ENCODE measurements at regions not wholly inside any gene's neighbourhood (a gene's known extent, or its start where the extent isn't known, plus 50 kb on each side); places are given as distances from the start of the nearest gene placed in this dataset.

GRCh38 chr18:53874103-53874502 is 350.4 kb downstream of the MBD2 start:
- TF ChIP-seq, protein P1, sequence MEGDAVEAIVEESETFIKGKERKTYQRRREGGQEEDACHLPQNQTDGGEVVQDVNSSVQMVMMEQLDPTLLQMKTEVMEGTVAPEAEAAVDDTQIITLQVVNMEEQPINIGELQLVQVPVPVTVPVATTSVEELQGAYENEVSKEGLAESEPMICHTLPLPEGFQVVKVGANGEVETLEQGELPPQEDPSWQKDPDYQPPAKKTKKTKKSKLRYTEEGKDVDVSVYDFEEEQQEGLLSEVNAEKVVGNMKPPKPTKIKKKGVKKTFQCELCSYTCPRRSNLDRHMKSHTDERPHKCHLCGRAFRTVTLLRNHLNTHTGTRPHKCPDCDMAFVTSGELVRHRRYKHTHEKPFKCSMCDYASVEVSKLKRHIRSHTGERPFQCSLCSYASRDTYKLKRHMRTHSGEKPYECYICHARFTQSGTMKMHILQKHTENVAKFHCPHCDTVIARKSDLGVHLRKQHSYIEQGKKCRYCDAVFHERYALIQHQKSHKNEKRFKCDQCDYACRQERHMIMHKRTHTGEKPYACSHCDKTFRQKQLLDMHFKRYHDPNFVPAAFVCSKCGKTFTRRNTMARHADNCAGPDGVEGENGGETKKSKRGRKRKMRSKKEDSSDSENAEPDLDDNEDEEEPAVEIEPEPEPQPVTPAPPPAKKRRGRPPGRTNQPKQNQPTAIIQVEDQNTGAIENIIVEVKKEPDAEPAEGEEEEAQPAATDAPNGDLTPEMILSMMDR (IDR thresholded peaks at IDR 0.05): no peak
- intact Hi-C loops (cut with DNase I): no loop called here
- no peak for DNase-seq (ENCODE audit: low spot score in 2 of 2)
- no peaks in the 10 kb centered on the region for H3K4me1 ChIP-seq
- H3K27me3 ChIP-seq: no peaks in the 10 kb centered on the region
- H3K27ac ChIP-seq: no peak overlapping the region
- no peaks in the 10 kb centered on the region for H3K36me3 ChIP-seq
- no peak overlapping the region for H3K4me3 ChIP-seq
- H3K9me3 ChIP-seq: no peaks in the 10 kb centered on the region

DNA sequence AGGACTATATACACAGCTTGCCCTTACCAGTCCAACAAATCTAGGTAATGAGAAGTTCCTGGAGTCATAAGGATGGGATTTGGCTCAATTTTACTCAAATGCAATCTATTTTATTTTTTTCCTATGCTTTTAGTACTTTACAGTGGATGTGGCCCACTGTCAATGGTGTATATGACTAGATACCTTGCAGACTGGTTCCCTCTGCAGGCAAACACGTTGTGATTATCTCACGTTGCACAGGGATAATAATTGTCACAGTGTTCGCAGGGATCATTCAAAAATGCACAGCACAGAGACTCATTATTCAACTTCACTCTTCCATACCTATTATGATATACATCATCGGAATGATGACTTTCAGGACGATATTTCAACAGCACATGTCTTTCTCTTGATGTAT is 359.7 kb downstream of the MBD2 start:
- Histone ChIP-seq H3K4me1 (no peaks in the 10 kb centered on the region), H3K27me3 (no peaks in the 10 kb centered on the region), H3K4me3 (no peak overlapping the region), H3K27ac (no peak overlapping the region), H3K36me3 (no peaks in the 10 kb centered on the region), H3K9me3 (no peaks in the 10 kb centered on the region)
- TF ChIP-seq, protein P1 (IDR thresholded peaks at IDR 0.05): no peak
- no peak for DNase-seq (ENCODE audit: low spot score in 2 of 2)
- intact Hi-C loops (cut with DNase I): no loop called here

DNA sequence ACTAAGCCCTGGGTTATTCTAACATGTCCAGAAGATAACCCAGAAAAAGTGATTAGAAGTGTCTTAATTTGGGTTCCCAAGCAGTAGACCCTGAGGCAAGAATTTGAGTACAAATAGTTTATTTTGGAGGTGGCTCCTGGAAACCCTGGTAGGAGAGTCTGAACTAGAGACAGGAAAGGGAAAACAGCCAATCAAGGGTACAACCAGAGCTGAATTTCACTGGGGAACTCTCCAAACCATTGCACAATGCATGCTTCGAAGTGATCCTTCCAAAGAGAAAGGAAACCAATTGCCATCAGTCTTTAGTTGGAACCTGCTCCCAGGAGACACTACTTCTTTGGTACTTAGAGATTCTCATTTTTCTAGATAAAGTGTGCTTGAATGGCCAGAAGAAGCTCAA is 361.5 kb downstream of the MBD2 start:
- Histone ChIP-seq H3K4me1 (no peaks in the 10 kb centered on the region), H3K27ac (no peak overlapping the region), H3K4me3 (no peak overlapping the region), H3K36me3 (no peaks in the 10 kb centered on the region), H3K27me3 (no peaks in the 10 kb centered on the region), H3K9me3 (no peaks in the 10 kb centered on the region)
- DNase-seq (ENCODE audit: low spot score in 2 of 2): no peak
- TF ChIP-seq, protein P1 (IDR thresholded peaks at IDR 0.05): no peak
- intact Hi-C loops (cut with DNase I): no loop called here

- no peaks in the 10 kb centered on the region for H3K4me1 ChIP-seq
- H3K36me3 ChIP-seq: no peaks in the 10 kb centered on the region
- no peak overlapping the region for H3K27ac ChIP-seq
- H3K4me3 ChIP-seq: no peak overlapping the region
- intact Hi-C loops (cut with DNase I): no loop called here
- no peaks in the 10 kb centered on the region for H3K27me3 ChIP-seq
- no peak for DNase-seq (ENCODE audit: low spot score in 2 of 2)
- H3K9me3 ChIP-seq: no peaks in the 10 kb centered on the region
- TF ChIP-seq, protein P1 (IDR thresholded peaks at IDR 0.05): no peak
These were observed 363.3 kb downstream of the MBD2 start for GRCh38 chr18:53861185-53861584.

- TF ChIP-seq, protein P1 (IDR thresholded peaks at IDR 0.05): no peak
- H3K27me3 ChIP-seq: no peaks in the 10 kb centered on the region
- intact Hi-C loops (cut with DNase I): no loop called here
- no peaks in the 10 kb centered on the region for H3K36me3 ChIP-seq
- H3K4me1 ChIP-seq: no peaks in the 10 kb centered on the region
- H3K4me3 ChIP-seq: no peak overlapping the region
- no peaks in the 10 kb centered on the region for H3K9me3 ChIP-seq
- no peak for DNase-seq (ENCODE audit: low spot score in 2 of 2)
- no peak overlapping the region for H3K27ac ChIP-seq
These were observed 364.7 kb downstream of the MBD2 start for GRCh38 chr18:53859764-53860163.

GRCh38 chr18:53850902-53851301 is 373.6 kb downstream of the MBD2 start:
- TF ChIP-seq, protein P1 (IDR thresholded peaks at IDR 0.05): no peak
- Histone ChIP-seq H3K27me3 (no peaks in the 10 kb centered on the region), H3K36me3 (no peaks in the 10 kb centered on the region), H3K4me3 (no peak overlapping the region), H3K27ac (no peak overlapping the region), H3K9me3 (no peaks in the 10 kb centered on the region), H3K4me1 (no peaks in the 10 kb centered on the region)
- intact Hi-C loops (cut with DNase I): no loop called here
- no peak for DNase-seq (ENCODE audit: low spot score in 2 of 2)
